ENCODE measurements at regions not wholly inside any gene's neighbourhood (a gene's known extent, or its start where the extent isn't known, plus 50 kb on each side); places are given as distances from the start of the nearest gene placed in this dataset.
"Not testable (repeated sequence)": the region's sequence is repeated elsewhere in the genome, so short reads cannot be mapped to it uniquely, and the experiment has no call there.

- no peaks in the 10 kb centered on the region for H3K9me3 ChIP-seq (ENCODE audit: control insufficient read depth, low read length)
- 64 to 69% methylated on average over 6 of the region's 6 CpGs for WGBS, 2 experiments
- no peak overlapping the region for H3K27ac ChIP-seq (ENCODE audit: insufficient read depth, low read depth, low read length, poor library complexity, severe bottlenecking)
- no peaks in the 10 kb centered on the region for H3K4me1 ChIP-seq (ENCODE audit: control insufficient read depth, insufficient read depth, low read length)
- no peaks in the 10 kb centered on the region for H3K27me3 ChIP-seq (ENCODE audit: control insufficient read depth, insufficient read depth, low read length, poor library complexity, severe bottlenecking)
- H3K36me3 ChIP-seq (ENCODE audit: control insufficient read depth, insufficient read depth, low read length): no peaks in the 10 kb centered on the region
- no peak overlapping the region for H3K4me3 ChIP-seq (ENCODE audit: insufficient read depth, low read depth, low read length)
These were observed 204.4 kb upstream of the RASGRP1 start for GRCh38 chr15:38768970-38769369.

GRCh38 chr15:38769492-38769891 lies 204.9 kb upstream of the RASGRP1 start:
- Histone ChIP-seq H3K4me3 (ENCODE audit: insufficient read depth, low read depth, low read length) (no peak overlapping the region), H3K36me3 (ENCODE audit: control insufficient read depth, insufficient read depth, low read length) (no peaks in the 10 kb centered on the region), H3K4me1 (ENCODE audit: control insufficient read depth, insufficient read depth, low read length) (no peaks in the 10 kb centered on the region), H3K27ac (ENCODE audit: insufficient read depth, low read depth, low read length, poor library complexity, severe bottlenecking) (no peak overlapping the region), H3K9me3 (ENCODE audit: control insufficient read depth, low read length) (no peaks in the 10 kb centered on the region), H3K27me3 (ENCODE audit: control insufficient read depth, insufficient read depth, low read length, poor library complexity, severe bottlenecking) (no peaks in the 10 kb centered on the region)
- 79 to 88% methylated on average over 2 of the region's 2 CpGs for WGBS, 2 experiments

- not testable (repeated sequence) for H3K9me3 ChIP-seq (ENCODE audit: control insufficient read depth, low read length); H3K27ac ChIP-seq (ENCODE audit: insufficient read depth, low read depth, low read length, poor library complexity, severe bottlenecking); H3K27me3 ChIP-seq (ENCODE audit: control insufficient read depth, insufficient read depth, low read length, poor library complexity, severe bottlenecking); H3K4me3 ChIP-seq (ENCODE audit: insufficient read depth, low read depth, low read length); H3K4me1 ChIP-seq (ENCODE audit: control insufficient read depth, insufficient read depth, low read length); H3K36me3 ChIP-seq (ENCODE audit: control insufficient read depth, insufficient read depth, low read length)
- WGBS, 2 experiments: 79 to 93% methylated on average over 2 of the region's 2 CpGs
These were observed 209.5 kb upstream of the RASGRP1 start for GRCh38 chr15:38774076-38774475.

- H3K27ac ChIP-seq (ENCODE audit: insufficient read depth, low read depth, low read length, poor library complexity, severe bottlenecking): no peak overlapping the region
- H3K36me3 ChIP-seq (ENCODE audit: control insufficient read depth, insufficient read depth, low read length): no peaks in the 10 kb centered on the region
- no peaks in the 10 kb centered on the region for H3K4me1 ChIP-seq (ENCODE audit: control insufficient read depth, insufficient read depth, low read length)
- no peaks in the 10 kb centered on the region for H3K9me3 ChIP-seq (ENCODE audit: control insufficient read depth, low read length)
- no peak overlapping the region for H3K4me3 ChIP-seq (ENCODE audit: insufficient read depth, low read depth, low read length)
- no peaks in the 10 kb centered on the region for H3K27me3 ChIP-seq (ENCODE audit: control insufficient read depth, insufficient read depth, low read length, poor library complexity, severe bottlenecking)
- WGBS, 2 experiments: 91 to 100% methylated on average over 2 of the region's 2 CpGs
These were observed 216.6 kb upstream of the RASGRP1 start for GRCh38 chr15:38781196-38781595.

GRCh38 chr15:38782156-38782555 lies 217.5 kb upstream of the RASGRP1 start:
- Histone ChIP-seq H3K4me1 (ENCODE audit: control insufficient read depth, insufficient read depth, low read length) (no peaks in the 10 kb centered on the region), H3K27ac (ENCODE audit: insufficient read depth, low read depth, low read length, poor library complexity, severe bottlenecking) (no peak overlapping the region), H3K9me3 (ENCODE audit: control insufficient read depth, low read length) (no peaks in the 10 kb centered on the region), H3K4me3 (ENCODE audit: insufficient read depth, low read depth, low read length) (no peak overlapping the region), H3K27me3 (ENCODE audit: control insufficient read depth, insufficient read depth, low read length, poor library complexity, severe bottlenecking) (no peaks in the 10 kb centered on the region), H3K36me3 (ENCODE audit: control insufficient read depth, insufficient read depth, low read length) (no peaks in the 10 kb centered on the region)
- WGBS, 2 experiments: 91 to 96% methylated on average over 1 of the region's 1 CpG

GRCh38 chr15:38788918-38789317 lies 224.3 kb upstream of the RASGRP1 start:
- 81 to 89% methylated on average over 5 of the region's 6 CpGs for WGBS, 2 experiments
- Histone ChIP-seq H3K36me3 (ENCODE audit: control insufficient read depth, insufficient read depth, low read length) (no peaks in the 10 kb centered on the region), H3K27ac (ENCODE audit: insufficient read depth, low read depth, low read length, poor library complexity, severe bottlenecking) (no peak overlapping the region), H3K9me3 (ENCODE audit: control insufficient read depth, low read length) (no peaks in the 10 kb centered on the region), H3K27me3 (ENCODE audit: control insufficient read depth, insufficient read depth, low read length, poor library complexity, severe bottlenecking) (no peaks in the 10 kb centered on the region), H3K4me1 (ENCODE audit: control insufficient read depth, insufficient read depth, low read length) (no peaks in the 10 kb centered on the region), H3K4me3 (ENCODE audit: insufficient read depth, low read depth, low read length) (no peak overlapping the region)

GRCh38 chr15:38789566-38789965 lies 225.0 kb upstream of the RASGRP1 start:
- Histone ChIP-seq H3K27me3 (ENCODE audit: control insufficient read depth, insufficient read depth, low read length, poor library complexity, severe bottlenecking) (no peaks in the 10 kb centered on the region), H3K9me3 (ENCODE audit: control insufficient read depth, low read length) (no peaks in the 10 kb centered on the region), H3K27ac (ENCODE audit: insufficient read depth, low read depth, low read length, poor library complexity, severe bottlenecking) (no peak overlapping the region), H3K4me1 (ENCODE audit: control insufficient read depth, insufficient read depth, low read length) (no peaks in the 10 kb centered on the region), H3K36me3 (ENCODE audit: control insufficient read depth, insufficient read depth, low read length) (no peaks in the 10 kb centered on the region), H3K4me3 (ENCODE audit: insufficient read depth, low read depth, low read length) (no peak overlapping the region)
- 94 to 99% methylated on average over 3 of the region's 3 CpGs for WGBS, 2 experiments

- no peaks in the 10 kb centered on the region for H3K9me3 ChIP-seq (ENCODE audit: control insufficient read depth, low read length)
These were observed 228.7 kb upstream of the RASGRP1 start for GRCh38 chr15:38793206-38793810.

GRCh38 chr15:38795471-38796245 lies 231.0 kb upstream of the RASGRP1 start:
- H3K27me3 ChIP-seq (ENCODE audit: control insufficient read depth, insufficient read depth, low read length, poor library complexity, severe bottlenecking): no peaks in the 10 kb centered on the region
- 72 to 85% methylated on average over 3 of the region's 3 CpGs for WGBS, 2 experiments
- no peaks in the 10 kb centered on the region for H3K36me3 ChIP-seq (ENCODE audit: control insufficient read depth, insufficient read depth, low read length)
- H3K9me3 ChIP-seq (ENCODE audit: control insufficient read depth, low read length): no peaks in the 10 kb centered on the region
- no peak overlapping the region for H3K4me3 ChIP-seq (ENCODE audit: insufficient read depth, low read depth, low read length)
- H3K4me1 ChIP-seq (ENCODE audit: control insufficient read depth, insufficient read depth, low read length): no peaks in the 10 kb centered on the region
- H3K27ac ChIP-seq (ENCODE audit: insufficient read depth, low read depth, low read length, poor library complexity, severe bottlenecking): no peak overlapping the region

More at GRCh38 chr15:38793206-38793810, 228.7 kb upstream of the RASGRP1 start:
- no peaks in the 10 kb centered on the region for H3K36me3 ChIP-seq (ENCODE audit: control insufficient read depth, insufficient read depth, low read length)
- H3K4me1 ChIP-seq (ENCODE audit: control insufficient read depth, insufficient read depth, low read length): no peaks in the 10 kb centered on the region
- H3K27me3 ChIP-seq (ENCODE audit: control insufficient read depth, insufficient read depth, low read length, poor library complexity, severe bottlenecking): no peaks in the 10 kb centered on the region
- no peak overlapping the region for H3K27ac ChIP-seq (ENCODE audit: insufficient read depth, low read depth, low read length, poor library complexity, severe bottlenecking)
- 87% methylated on average over 4 of the region's 4 CpGs for WGBS, 2 experiments
- H3K4me3 ChIP-seq (ENCODE audit: insufficient read depth, low read depth, low read length): no peak overlapping the region

- H3K4me1 ChIP-seq (ENCODE audit: control insufficient read depth, insufficient read depth, low read length): no peaks in the 10 kb centered on the region
- 66 to 67% methylated on average over 3 of the region's 3 CpGs for WGBS, 2 experiments
- H3K9me3 ChIP-seq (ENCODE audit: control insufficient read depth, low read length): no peaks in the 10 kb centered on the region
- no peaks in the 10 kb centered on the region for H3K27me3 ChIP-seq (ENCODE audit: control insufficient read depth, insufficient read depth, low read length, poor library complexity, severe bottlenecking)
- no peak overlapping the region for H3K4me3 ChIP-seq (ENCODE audit: insufficient read depth, low read depth, low read length)
- no peak overlapping the region for H3K27ac ChIP-seq (ENCODE audit: insufficient read depth, low read depth, low read length, poor library complexity, severe bottlenecking)
- H3K36me3 ChIP-seq (ENCODE audit: control insufficient read depth, insufficient read depth, low read length): no peaks in the 10 kb centered on the region
These were observed 232.0 kb upstream of the RASGRP1 start for GRCh38 chr15:38796589-38796988.
